ENCODE measurements at regions not wholly inside any gene's neighbourhood (a gene's known extent, or its start where the extent isn't known, plus 50 kb on each side); places are given as distances from the start of the nearest gene placed in this dataset.
"Not testable (repeated sequence)": the region's sequence is repeated elsewhere in the genome, so short reads cannot be mapped to it uniquely, and the experiment has no call there.

DNA sequence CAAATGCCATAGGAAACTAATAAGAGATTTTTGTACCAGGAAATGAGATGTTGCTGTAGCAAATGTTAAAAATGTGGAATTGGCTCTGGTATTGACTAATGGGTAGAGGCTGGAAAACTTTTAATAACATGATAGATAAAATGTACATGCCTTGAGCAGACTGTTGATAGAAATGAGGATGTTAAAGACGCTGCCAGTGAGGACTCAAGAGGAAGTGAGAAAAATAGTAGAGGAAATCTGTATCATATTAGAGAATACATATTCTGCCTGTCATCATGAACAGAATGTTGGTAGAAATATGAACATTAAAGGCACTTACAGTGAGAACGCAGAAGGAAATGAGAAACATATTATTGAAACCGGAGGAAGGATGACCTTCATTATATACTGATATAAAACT, 577.2 kb upstream of the HTR2C start:
- no peak for DNase-seq

GRCh38 chrX:113996781-113997180, 587.1 kb upstream of the HTR2C start:
- DNase-seq, result no peak

- DNase-seq, result not testable (repeated sequence)
Observed at GRCh38 chrX:113991720-113992119, 592.2 kb upstream of the HTR2C start.

- DNase-seq, result not testable (repeated sequence)
Observed at GRCh38 chrX:113990669-113991068, 593.2 kb upstream of the HTR2C start.

- not testable (repeated sequence) for DNase-seq
Observed at GRCh38 chrX:113988315-113988935, 595.5 kb upstream of the HTR2C start.

DNA sequence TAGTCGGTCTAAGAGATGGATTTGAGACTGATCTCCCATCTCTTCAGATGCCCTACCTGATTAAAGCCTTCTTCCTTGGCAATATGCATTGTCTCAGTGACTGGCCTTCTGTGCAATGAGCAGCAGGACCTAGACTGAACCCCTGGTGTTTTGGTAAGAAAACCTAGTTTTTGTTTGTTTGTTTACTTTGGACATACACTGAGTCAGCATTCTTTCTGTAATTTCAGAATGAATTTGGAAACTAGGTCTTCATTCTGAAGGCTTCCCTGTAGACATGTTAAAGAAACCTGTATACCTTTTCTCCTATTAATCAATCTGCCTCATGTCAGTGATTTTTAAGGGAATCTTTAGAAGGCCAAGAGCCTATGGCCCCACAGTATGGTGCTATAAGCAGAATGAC, 597.5 kb upstream of the HTR2C start:
- no peak for DNase-seq

GRCh38 chrX:113982766-113983165, 601.1 kb upstream of the HTR2C start:
- no peak for DNase-seq

- DNase-seq, result no peak
Observed at GRCh38 chrX:113980953-113981352, 602.9 kb upstream of the HTR2C start.

DNA sequence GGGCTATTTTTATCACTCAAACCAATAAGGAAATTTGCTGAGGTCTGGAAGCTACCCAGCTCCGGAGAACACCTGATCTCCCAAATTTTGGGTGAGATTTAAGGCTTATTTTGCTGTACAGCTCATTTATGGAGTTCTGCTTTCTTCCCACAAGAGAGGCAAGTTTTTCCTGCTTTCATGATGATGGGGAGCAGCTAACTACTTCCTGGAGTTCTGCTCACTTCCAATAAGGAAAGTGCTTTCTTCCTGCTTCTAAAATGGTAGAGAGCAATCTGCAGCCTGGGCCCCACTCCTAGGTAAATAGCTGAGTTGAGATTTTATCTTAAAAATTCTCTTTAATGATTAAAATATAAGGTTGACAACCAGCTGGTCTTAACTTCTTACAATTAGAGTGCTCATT, 606.0 kb upstream of the HTR2C start:
- DNase-seq, result no peak

DNA sequence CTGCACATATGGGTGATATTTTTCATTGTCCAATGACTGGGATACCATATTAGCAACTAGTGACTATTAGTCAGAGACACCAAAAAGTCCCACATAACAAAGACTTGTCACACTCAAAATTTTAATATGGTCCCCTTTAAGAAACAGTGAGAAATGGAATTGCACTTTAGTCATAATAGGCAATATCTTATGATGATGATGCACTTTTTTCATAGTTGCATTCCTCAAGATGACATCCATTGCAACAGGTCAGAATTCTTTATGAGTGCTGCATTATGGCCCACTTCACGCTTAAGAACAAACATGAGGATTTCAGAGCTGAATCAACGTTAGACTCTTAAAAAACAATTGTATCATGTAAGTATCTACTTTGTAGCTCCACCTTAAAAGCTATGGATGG, 608.4 kb upstream of the HTR2C start:
- no peak for DNase-seq

DNA sequence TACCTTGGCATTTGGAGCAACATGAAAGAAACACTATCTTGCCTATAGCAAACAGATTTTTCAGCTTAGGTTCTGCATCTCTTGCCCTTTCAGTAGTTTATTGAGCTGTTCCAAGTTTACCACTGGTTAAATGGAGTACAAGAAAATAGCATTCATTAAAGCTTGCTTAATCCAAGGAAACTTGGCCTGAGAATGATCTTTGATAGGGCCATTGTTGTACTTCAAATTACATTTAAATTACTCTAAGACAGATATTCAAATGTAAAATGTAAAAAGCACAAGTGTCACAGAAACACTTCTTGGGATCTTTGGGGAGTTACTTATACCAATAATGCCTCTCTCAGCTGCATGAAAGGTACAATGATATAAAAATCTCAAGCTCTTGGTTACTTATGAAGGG, 609.0 kb upstream of the HTR2C start:
- no peak for DNase-seq

- no peak for DNase-seq
Observed at GRCh38 chrX:113973706-113974105, 610.2 kb upstream of the HTR2C start.

- DNase-seq, result no peak
Observed at GRCh38 chrX:113966791-113967190, 617.1 kb upstream of the HTR2C start.

DNA sequence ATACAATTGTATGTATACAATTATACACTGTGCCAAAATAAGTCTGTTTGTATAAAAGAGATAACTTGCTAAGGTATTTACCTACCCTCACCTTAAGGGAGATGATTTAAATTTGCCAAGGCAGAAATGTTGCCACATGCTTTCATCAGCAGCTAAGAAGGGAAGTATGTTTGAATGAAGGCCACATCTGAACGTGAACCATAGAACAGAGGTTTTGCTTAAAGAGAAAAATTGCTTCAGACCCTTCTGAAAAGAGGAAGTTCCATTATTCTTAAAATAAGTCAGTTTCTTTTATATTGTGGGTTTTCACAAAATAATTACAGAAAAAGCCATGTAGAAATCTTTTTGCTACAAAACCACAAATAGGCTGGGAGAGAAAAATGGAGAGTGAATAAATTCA, 621.5 kb upstream of the HTR2C start:
- no peak for DNase-seq

- DNase-seq, result no peak
Observed at GRCh38 chrX:113959912-113960626, 623.8 kb upstream of the HTR2C start.

DNA sequence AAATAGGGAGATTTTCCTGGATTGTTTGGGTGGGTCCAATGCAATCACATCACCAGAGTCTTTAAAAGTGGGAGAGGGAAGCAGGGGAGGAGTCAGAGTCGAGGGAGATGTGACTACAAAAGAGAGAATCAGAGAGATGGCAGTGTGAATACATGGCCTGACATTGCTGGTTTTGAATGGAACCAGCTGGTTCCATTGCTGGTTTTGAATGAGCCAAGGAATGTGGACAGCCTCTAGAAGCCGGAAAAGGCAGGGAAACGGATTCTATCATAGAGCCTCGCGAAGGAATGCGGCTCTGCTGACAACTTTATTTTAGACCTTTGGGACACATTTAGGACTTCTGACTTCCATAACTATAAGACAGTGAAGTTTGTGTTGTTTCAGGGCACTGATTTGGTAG, 627.0 kb upstream of the HTR2C start:
- DNase-seq, result no peak

- no peak for DNase-seq
Observed at GRCh38 chrX:113954297-113954696, 629.6 kb upstream of the HTR2C start.

- DNase-seq, result no peak
Observed at GRCh38 chrX:113950081-113950678, 633.7 kb upstream of the HTR2C start.

DNA sequence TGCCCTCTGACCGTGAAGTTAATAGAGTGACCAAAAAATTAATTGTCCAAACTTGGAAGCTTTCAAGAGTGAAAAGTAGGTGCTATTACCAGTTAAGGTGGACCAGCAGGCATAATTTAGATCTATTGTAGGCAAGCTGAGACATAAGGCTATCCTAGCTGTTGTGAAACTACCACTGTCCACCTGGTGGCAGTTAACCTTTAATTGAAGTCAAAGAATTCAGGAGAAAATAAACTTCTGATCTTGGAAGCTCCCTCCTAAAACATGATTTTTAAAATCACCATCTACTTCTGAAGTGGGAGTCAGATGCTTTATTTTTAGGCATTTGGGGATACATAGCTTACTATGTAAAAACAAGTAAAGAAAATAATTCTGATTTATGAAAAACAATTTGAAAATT, 636.3 kb upstream of the HTR2C start:
- DNase-seq, result no peak

- DNase-seq, result no peak
Observed at GRCh38 chrX:113935518-113935917, 648.4 kb upstream of the HTR2C start.

- DNase-seq, result no peak
Observed at GRCh38 chrX:113933931-113934330, 650.0 kb upstream of the HTR2C start.

- no peak for DNase-seq
Observed at GRCh38 chrX:113929004-113929403, 654.9 kb upstream of the HTR2C start.

GRCh38 chrX:113920661-113921060, 663.2 kb upstream of the HTR2C start:
- DNase-seq, result no peak

DNA sequence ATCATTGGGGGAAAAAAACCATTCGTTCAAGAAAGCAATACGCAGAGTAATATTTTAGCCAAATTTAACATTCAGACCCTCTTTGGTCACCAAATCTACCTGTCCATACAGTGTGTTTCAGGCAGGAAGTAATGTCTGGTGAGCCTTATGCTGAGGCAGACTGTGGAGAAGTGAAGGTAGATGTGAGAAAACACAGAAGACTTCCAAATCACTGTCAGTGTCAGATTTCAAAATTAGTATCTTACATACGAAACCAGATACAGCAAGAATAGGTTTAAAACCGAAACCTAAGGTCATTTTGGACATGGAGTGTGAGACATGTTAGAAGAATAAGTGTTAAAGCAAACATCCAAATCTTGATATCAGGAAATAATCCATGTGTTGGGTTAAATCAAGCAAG, 664.5 kb upstream of the HTR2C start:
- DNase-seq, result no peak
